CD14-positive monocyte (primary cell): ENCODE measurements at regions not wholly inside any gene's neighbourhood (a gene's known extent, or its start where the extent isn't known, plus 50 kb on each side); places are given as distances from the start of the nearest gene placed in this dataset.

Experiments
- DNase-seq, 3 donors: peaks; one replicate each; pipeline ENCODE4 v3.0.0-alpha.2; 2011 to 2022
- H2AFZ ChIP-seq: 2 replicates; pipeline ENCODE4 v1.6.0; 2012; ENCODE audit warnings: mild to moderate bottlenecking, low read depth, low read length, inconsistent platforms; ENCODE audit not compliant: insufficient read depth, poor library complexity, severe bottlenecking
- H3K27ac ChIP-seq, 2 donors: 1 replicate in 1 of 2; 2 replicates in 1 of 2; pipeline ENCODE4 v1.5.1; 2012 to 2013; ENCODE audit warnings: low read length in 2 of 2, control low read depth in 1 of 2, inconsistent platforms in 1 of 2, low read depth in 1 of 2, mild to moderate bottlenecking in 1 of 2
- H3K27me3 ChIP-seq, 2 donors: one replicate each; pipeline versions ENCODE4 v1.6.0 to v1.6.1; 2011 to 2013; ENCODE audit warnings: low read length in 2 of 2; ENCODE audit not compliant: control insufficient read depth in 2 of 2, insufficient read depth in 2 of 2
- H3K36me3 ChIP-seq, 2 donors: replicated peaks in 1 of 2; 1 replicate in 1 of 2; 2 replicates in 1 of 2; pipeline versions ENCODE4 v1.5.1 to v1.6.1; 2012 to 2013; ENCODE audit warnings: low read length in 2 of 2, control low read depth in 1 of 2, inconsistent platforms in 1 of 2, mild to moderate bottlenecking in 1 of 2; ENCODE audit not compliant: insufficient read depth in 2 of 2, control insufficient read depth in 1 of 2
- H3K4me1 ChIP-seq, 2 donors: 1 replicate in 1 of 2; 2 replicates in 1 of 2; pipeline versions ENCODE4 v1.5.1 to v1.6.1; 2012 to 2013; ENCODE audit warnings: low read length in 2 of 2, control low read depth in 1 of 2, inconsistent platforms in 1 of 2, mild to moderate bottlenecking in 1 of 2, moderate library complexity in 1 of 2; ENCODE audit not compliant: insufficient read depth in 2 of 2, control insufficient read depth in 1 of 2
- H3K4me2 ChIP-seq: replicated peaks from 2 replicates; pipeline ENCODE3; 2012; ENCODE audit warnings: low read length, moderate library complexity, mild to moderate bottlenecking; ENCODE audit not compliant: poor library complexity, severe bottlenecking; ENCODE audit errors: extremely low read depth
- H3K4me3 ChIP-seq, 3 experiments: fragments of 200-600 bp in 1 of 3; sonication (generic) in 1 of 3; replicated peaks in 1 of 3; 1 replicate in 2 of 3; 2 replicates in 1 of 3; pipeline ENCODE4 v1.5.1; 2011 to 2013; ENCODE audit warnings: low read length in 3 of 3, mild to moderate bottlenecking in 3 of 3, control low read depth in 2 of 3, low read depth in 2 of 3, inconsistent platforms in 1 of 3, moderate library complexity in 1 of 3
- H3K79me2 ChIP-seq: 2 replicates; pipeline ENCODE4 v1.6.0; 2012; ENCODE audit warnings: mild to moderate bottlenecking, control low read depth, inconsistent platforms, low read length, moderate library complexity; ENCODE audit not compliant: insufficient read depth
- H3K9ac ChIP-seq: 2 replicates; pipeline ENCODE4 v1.6.0; 2017; ENCODE audit warnings: low read length, mild to moderate bottlenecking; ENCODE audit not compliant: insufficient read depth, poor library complexity, severe bottlenecking
- H3K9me3 ChIP-seq, 2 donors: replicated peaks in 1 of 2; 1 replicate in 1 of 2; 2 replicates in 1 of 2; pipeline versions ENCODE4 v1.5.1 to v1.6.1; 2012 to 2013; ENCODE audit warnings: low read length in 2 of 2, control low read depth in 1 of 2; ENCODE audit not compliant: control insufficient read depth in 1 of 2, insufficient read depth in 1 of 2
- H4K20me1 ChIP-seq: 2 replicates; pipeline ENCODE4 v1.6.0; 2012; ENCODE audit warnings: mild to moderate bottlenecking, low read length, control low read depth, moderate library complexity; ENCODE audit not compliant: insufficient read depth
- H3K27ac Mint-ChIP-seq, 7 donors: one replicate each; pipeline ENCODE4 v1.8.0; 2020; ENCODE audit warnings: mild to moderate bottlenecking in 7 of 7, mixed read lengths in 7 of 7, moderate library complexity in 6 of 7, inconsistent platforms in 2 of 7
- H3K27me3 Mint-ChIP-seq, 3 donors: one replicate each; pipeline ENCODE4 v1.8.0; 2021 to 2022; ENCODE audit warnings: low read depth in 3 of 3, mild to moderate bottlenecking in 3 of 3, mixed read lengths in 3 of 3, moderate library complexity in 3 of 3, inconsistent platforms in 1 of 3
- H3K36me3 Mint-ChIP-seq, 2 donors: one replicate each; pipeline ENCODE4 v1.8.0; 2020; ENCODE audit warnings: mixed read lengths in 2 of 2, inconsistent platforms in 1 of 2, mild to moderate bottlenecking in 1 of 2
- H3K4me1 Mint-ChIP-seq: one replicate; pipeline ENCODE4 v1.8.0; 2020; ENCODE audit warnings: mild to moderate bottlenecking, mixed read lengths
- H3K4me3 Mint-ChIP-seq, 2 donors: one replicate each; pipeline ENCODE4 v1.8.0; 2020; ENCODE audit warnings: mild to moderate bottlenecking in 2 of 2, mixed read lengths in 2 of 2, moderate library complexity in 1 of 2
- H3K9me3 Mint-ChIP-seq, 7 donors: one replicate each; pipeline ENCODE4 v1.8.0; 2020 to 2022; ENCODE audit warnings: mixed read lengths in 7 of 7, mild to moderate bottlenecking in 6 of 7, moderate library complexity in 6 of 7, inconsistent platforms in 2 of 7
- WGBS: methylation state at CpG from one replicate; pipeline ENCODE4 v1.1.5; 2013; ENCODE audit warnings: missing lambda C conversion rate; ENCODE audit not compliant: insufficient coverage; 5-methylcytosine and 5-hydroxymethylcytosine counted together
- intact Hi-C, 2 donors: fragments of 100-400 bp; cut with micrococcal nuclease; formaldehyde crosslinking; loops; one replicate each; pipeline versions ENCODE4 v1.15.0 to v1.15.1; 2023
- TF ChIP-seq, protein P1 (sequence below): fragments of 200-600 bp; IDR thresholded peaks from one replicate; pipeline ENCODE4 v1.8.0; 2022; ENCODE audit warnings: antibody characterized with exemption, mild to moderate bottlenecking

DNA sequence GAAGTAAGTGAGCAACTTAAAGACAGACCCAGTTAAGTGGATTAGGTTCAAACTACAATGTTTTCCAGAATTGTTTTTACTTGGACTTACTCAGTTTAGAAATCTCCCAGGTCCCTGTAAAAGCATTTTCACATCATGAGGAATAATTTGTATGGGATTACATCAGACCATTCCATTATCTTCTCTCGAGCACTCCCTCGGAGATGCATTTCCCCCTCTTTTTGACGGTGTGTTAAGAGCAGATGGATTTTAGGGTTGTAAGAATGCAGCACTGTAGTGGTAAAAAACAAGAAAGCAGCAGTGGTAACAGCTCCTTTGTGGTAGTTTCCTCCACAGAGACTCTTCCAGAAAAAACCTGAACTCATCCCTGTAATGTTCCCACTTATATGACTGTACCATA lies 488.4 kb downstream of the BCAT1 start:
- no peaks in the 10 kb centered on the region for H3K36me3 Mint-ChIP-seq
- no peak for DNase-seq
- Histone ChIP-seq H3K27ac (no peak overlapping the region), H4K20me1 (no peaks in the 10 kb centered on the region), H3K9ac (no peak overlapping the region), H3K9me3 (no peaks in the 10 kb centered on the region), H3K4me2 (no peak overlapping the region), H3K4me3 (no peak overlapping the region), H3K4me1 (no peaks in the 10 kb centered on the region), H2AFZ (no peak overlapping the region), H3K79me2 (no peaks in the 10 kb centered on the region), H3K27me3 (no peaks in the 10 kb centered on the region), H3K36me3 (no peaks in the 10 kb centered on the region)
- H3K4me3 Mint-ChIP-seq = no peak overlapping the region
- TF ChIP-seq, protein P1, sequence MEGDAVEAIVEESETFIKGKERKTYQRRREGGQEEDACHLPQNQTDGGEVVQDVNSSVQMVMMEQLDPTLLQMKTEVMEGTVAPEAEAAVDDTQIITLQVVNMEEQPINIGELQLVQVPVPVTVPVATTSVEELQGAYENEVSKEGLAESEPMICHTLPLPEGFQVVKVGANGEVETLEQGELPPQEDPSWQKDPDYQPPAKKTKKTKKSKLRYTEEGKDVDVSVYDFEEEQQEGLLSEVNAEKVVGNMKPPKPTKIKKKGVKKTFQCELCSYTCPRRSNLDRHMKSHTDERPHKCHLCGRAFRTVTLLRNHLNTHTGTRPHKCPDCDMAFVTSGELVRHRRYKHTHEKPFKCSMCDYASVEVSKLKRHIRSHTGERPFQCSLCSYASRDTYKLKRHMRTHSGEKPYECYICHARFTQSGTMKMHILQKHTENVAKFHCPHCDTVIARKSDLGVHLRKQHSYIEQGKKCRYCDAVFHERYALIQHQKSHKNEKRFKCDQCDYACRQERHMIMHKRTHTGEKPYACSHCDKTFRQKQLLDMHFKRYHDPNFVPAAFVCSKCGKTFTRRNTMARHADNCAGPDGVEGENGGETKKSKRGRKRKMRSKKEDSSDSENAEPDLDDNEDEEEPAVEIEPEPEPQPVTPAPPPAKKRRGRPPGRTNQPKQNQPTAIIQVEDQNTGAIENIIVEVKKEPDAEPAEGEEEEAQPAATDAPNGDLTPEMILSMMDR = no peak
- intact Hi-C loops = no loop called here
- no peak overlapping the region for H3K27ac Mint-ChIP-seq
- H3K9me3 Mint-ChIP-seq = peaks cover 0 to 3% (median 0%) of the 10 kb centered on the region in 7 donors
- WGBS = no CpG with 5 or more reads among the region's 3 CpGs
- no peaks in the 10 kb centered on the region for H3K4me1 Mint-ChIP-seq
- peaks cover 0 to 5% (median 2%) of the 10 kb centered on the region in 3 donors for H3K27me3 Mint-ChIP-seq

DNA sequence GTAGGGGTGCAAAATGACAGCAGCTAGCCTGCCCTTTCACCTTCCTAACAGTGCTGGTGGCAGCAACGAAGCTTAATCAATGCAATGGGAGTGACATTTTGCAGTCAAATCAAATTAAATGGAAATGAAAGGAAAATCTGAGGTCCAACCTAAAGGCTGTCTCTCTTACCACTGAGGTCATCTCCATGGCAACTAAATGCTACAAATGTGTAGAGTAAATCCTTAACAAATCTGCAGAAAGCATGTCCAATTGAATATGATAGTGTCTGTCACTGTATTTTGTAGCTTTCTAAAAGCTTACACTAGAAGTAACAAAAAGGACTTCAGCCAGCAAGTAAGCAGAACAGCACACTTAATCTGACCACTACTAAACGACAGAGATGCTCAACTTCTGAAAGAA lies 488.8 kb downstream of the BCAT1 start:
- H3K4me1 ChIP-seq = no peaks in the 10 kb centered on the region
- no peaks in the 10 kb centered on the region for H3K79me2 ChIP-seq
- no peaks in the 10 kb centered on the region for H3K36me3 ChIP-seq
- Mint-ChIP-seq H3K4me1 (no peaks in the 10 kb centered on the region), H3K4me3 (no peak overlapping the region), H3K36me3 (no peaks in the 10 kb centered on the region), H3K27me3 (peaks cover 0 to 5% (median 0%) of the 10 kb centered on the region in 3 donors), H3K27ac (no peak overlapping the region), H3K9me3 (peaks cover 0 to 3% (median 0%) of the 10 kb centered on the region in 7 donors)
- no peaks in the 10 kb centered on the region for H4K20me1 ChIP-seq
- no peak overlapping the region for H2AFZ ChIP-seq
- no peak overlapping the region for H3K4me2 ChIP-seq
- no peak for DNase-seq
- no peaks in the 10 kb centered on the region for H3K9me3 ChIP-seq
- TF ChIP-seq, protein P1 = no peak
- H3K27me3 ChIP-seq = no peaks in the 10 kb centered on the region
- no CpG with 5 or more reads among the region's 2 CpGs for whole genome bisulfite sequencing
- H3K4me3 ChIP-seq = no peak overlapping the region
- intact Hi-C loops = no loop called here
- no peak overlapping the region for H3K9ac ChIP-seq
- H3K27ac ChIP-seq = no peak overlapping the region
